GM12873 (cell line): ENCODE measurements at regions not wholly inside any gene's neighbourhood (a gene's known extent, or its start where the extent isn't known, plus 50 kb on each side); places are given as distances from the start of the nearest gene placed in this dataset.

Source experiments
- CTCF ChIP-seq: IDR thresholded peaks from 2 replicates; pipeline ENCODE4 v1.5.1; 2012; ENCODE audit warnings: low read depth, mild to moderate bottlenecking, moderate library complexity, low read length, control low read depth; ENCODE audit not compliant: insufficient read depth; ENCODE audit errors: missing control alignments

DNA sequence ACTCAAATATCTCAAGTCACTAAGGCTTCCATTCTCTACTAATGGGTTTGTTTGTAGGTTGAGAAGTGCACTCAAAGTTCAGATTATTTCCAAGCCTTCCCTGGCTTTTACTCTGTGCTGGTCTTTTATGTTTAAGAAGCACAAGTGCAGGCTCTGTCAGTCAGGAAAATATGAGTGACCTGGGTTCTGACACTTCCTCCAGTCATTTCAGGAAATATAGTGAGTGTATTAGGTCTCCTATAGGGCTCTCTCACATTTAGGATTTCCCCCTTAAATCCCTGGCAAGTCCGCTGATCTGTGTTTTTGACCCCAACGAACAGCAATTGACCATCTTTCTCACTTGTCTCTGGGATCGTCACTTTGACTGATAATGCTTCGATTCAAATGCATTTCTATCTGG, 210.2 kb downstream of the ARPP21 start:
- no peak for TF ChIP-seq CTCF

GRCh38 chr3:35849963-35850362, 210.6 kb downstream of the ARPP21 start:
- no peak for TF ChIP-seq CTCF

GRCh38 chr3:35857004-35857403, 217.7 kb downstream of the ARPP21 start:
- TF ChIP-seq CTCF, result no peak

GRCh38 chr3:35862057-35862456, 222.7 kb downstream of the ARPP21 start:
- no peak for TF ChIP-seq CTCF

GRCh38 chr3:35864871-35865270, 225.5 kb downstream of the ARPP21 start:
- no peak for TF ChIP-seq CTCF

DNA sequence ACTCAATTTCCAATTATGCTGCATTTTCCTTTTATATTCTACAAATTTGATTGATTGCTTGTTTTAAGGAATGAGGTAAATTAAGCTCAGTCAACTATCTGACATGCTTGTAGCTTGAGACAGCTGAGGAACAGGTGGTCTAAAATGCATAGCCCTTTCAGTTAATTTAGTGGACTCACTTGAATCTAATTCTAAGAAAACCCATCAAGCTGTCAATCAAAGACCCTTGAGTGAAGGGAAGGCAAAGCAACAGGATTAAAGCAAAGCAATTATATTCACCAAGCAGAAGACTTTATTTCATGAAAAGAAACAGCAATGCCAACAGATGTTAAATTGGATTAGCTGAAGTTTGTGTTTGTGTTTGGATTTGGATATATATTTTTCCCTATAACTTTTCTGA, 228.5 kb downstream of the ARPP21 start:
- no peak for TF ChIP-seq CTCF

- no peak for TF ChIP-seq CTCF
Measured at GRCh38 chr3:35871009-35871408, 231.7 kb downstream of the ARPP21 start.

DNA sequence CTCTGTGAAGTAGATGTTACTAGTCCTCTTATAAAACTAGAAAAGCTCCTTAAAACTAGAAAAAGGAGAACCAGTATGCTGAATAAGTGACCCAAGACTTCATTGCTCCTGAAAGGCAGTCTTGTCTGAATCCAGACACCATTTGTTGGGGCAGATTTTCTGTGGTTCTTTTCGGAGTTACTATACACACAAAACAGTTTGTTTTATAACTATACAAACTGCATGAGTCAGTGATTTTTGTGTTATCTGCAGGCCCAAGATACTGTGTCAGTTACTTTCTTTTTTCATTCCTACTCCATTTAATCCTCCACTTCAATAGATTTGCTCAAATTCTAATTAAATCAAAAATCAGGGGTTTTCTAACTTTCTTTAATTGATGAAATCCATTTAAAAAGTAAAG, 244.6 kb downstream of the ARPP21 start:
- no peak for TF ChIP-seq CTCF
